ENCODE measurements at regions not wholly inside any gene's neighbourhood (a gene's known extent, or its start where the extent isn't known, plus 50 kb on each side); places are given as distances from the start of the nearest gene placed in this dataset.

- no peaks in the 10 kb centered on the region for H3K4me1 ChIP-seq (ENCODE audit: control insufficient read depth, insufficient read depth, low read length)
- no peaks in the 10 kb centered on the region for H3K36me3 ChIP-seq (ENCODE audit: control insufficient read depth in 2 of 2, insufficient read depth in 2 of 2, low read length in 1 of 2)
- H3K4me2 ChIP-seq (ENCODE audit: control insufficient read depth, insufficient read depth), result no peak overlapping the region
- DNase-seq (ENCODE audit: low read depth, low spot score), result no peak
- ChIA-PET CTCF (no interaction called here), SMC1A (ENCODE audit: uncharacterized antibody, unreplicated experiment) (no interaction called here), POLR2A (no interaction called here), RAD21 (ENCODE audit: unreplicated experiment) (no interaction called here)
- no peak overlapping the region for H2AFZ ChIP-seq (ENCODE audit: control insufficient read depth, low read depth, low read length)
- no peak for FAIRE-seq
- in situ Hi-C loops (cut with MboI) (no loop called here), intact Hi-C loops (cut with micrococcal nuclease; ENCODE audit: unreplicated experiment) (no loop called here)
- no peaks in the 10 kb centered on the region; a peak in 1 of 4 replicates for H3K27me3 ChIP-seq (replicated peaks in 1 of 2; ENCODE audit: control insufficient read depth in 2 of 2, insufficient read depth in 2 of 2, low read length in 1 of 2)
- H4K20me1 ChIP-seq (ENCODE audit: control insufficient read depth, insufficient read depth), result no peaks in the 10 kb centered on the region
- ATAC-seq, result no peak
- H3K4me3 ChIP-seq, result no peak overlapping the region
- no peaks in the 10 kb centered on the region for H3K79me2 ChIP-seq (ENCODE audit: control insufficient read depth, insufficient read depth, low read length)
- no peaks in the 10 kb centered on the region; the same call in 2 of the 3 replicates for H3K9me3 ChIP-seq (replicated peaks; ENCODE audit: control insufficient read depth, insufficient read depth, low read length)
- BruUV-seq (replicated peaks), result no TSS peak
- H3K27ac ChIP-seq (ENCODE audit: control insufficient read depth, insufficient read depth), result no peak overlapping the region
- 38% methylated on average over 1 of the region's 1 CpG for WGBS (ENCODE audit: insufficient coverage, insufficient replicate concordance, low lambda C conversion rate, missing lambda C conversion rate)
- H3K9ac ChIP-seq (ENCODE audit: control insufficient read depth, insufficient read depth, low read length), result no peak overlapping the region
- TF ChIP-seq MEF2A (IDR thresholded peaks at IDR 0.05; ENCODE audit: insufficient read depth, low read depth, low read length), result no peak
- TF ChIP-seq YY1 (IDR thresholded peaks at IDR 0.05; ENCODE audit: low read depth, low read length), result no peak
- TF ChIP-seq SIX5 (IDR thresholded peaks at IDR 0.05; ENCODE audit: low read depth, low read length, severe bottlenecking), result no peak
- TF ChIP-seq BHLHE40 (IDR thresholded peaks at IDR 0.05; ENCODE audit: borderline replicate concordance in 1 of 2, low read depth in 2 of 2, low read length in 1 of 2), result no peak
- no peak for TF ChIP-seq SMC3 (IDR thresholded peaks at IDR 0.05; ENCODE audit: borderline replicate concordance, low read length)
- no peak for TF ChIP-seq E4F1 (IDR thresholded peaks at IDR 0.05; ENCODE audit: borderline replicate concordance, partially characterized antibody)
- TF ChIP-seq ATF3 (IDR thresholded peaks at IDR 0.05; ENCODE audit: borderline replicate concordance, extremely low read depth, low read depth, low read length), result no peak
- TF ChIP-seq POLR2AphosphoS2 (IDR thresholded peaks at IDR 0.05; ENCODE audit: low read depth, low read length), result no peak
- no peak for TF ChIP-seq ESRRA (IDR thresholded peaks at IDR 0.05; ENCODE audit: low read length)
- no peak for TF ChIP-seq TBL1XR1 (IDR thresholded peaks at IDR 0.05; ENCODE audit: low read depth, low read length)
- TF ChIP-seq, protein P1, sequence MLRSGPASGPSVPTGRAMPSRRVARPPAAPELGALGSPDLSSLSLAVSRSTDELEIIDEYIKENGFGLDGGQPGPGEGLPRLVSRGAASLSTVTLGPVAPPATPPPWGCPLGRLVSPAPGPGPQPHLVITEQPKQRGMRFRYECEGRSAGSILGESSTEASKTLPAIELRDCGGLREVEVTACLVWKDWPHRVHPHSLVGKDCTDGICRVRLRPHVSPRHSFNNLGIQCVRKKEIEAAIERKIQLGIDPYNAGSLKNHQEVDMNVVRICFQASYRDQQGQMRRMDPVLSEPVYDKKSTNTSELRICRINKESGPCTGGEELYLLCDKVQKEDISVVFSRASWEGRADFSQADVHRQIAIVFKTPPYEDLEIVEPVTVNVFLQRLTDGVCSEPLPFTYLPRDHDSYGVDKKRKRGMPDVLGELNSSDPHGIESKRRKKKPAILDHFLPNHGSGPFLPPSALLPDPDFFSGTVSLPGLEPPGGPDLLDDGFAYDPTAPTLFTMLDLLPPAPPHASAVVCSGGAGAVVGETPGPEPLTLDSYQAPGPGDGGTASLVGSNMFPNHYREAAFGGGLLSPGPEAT (IDR thresholded peaks at IDR 0.05; ENCODE audit: low read depth), result no peak
- TF ChIP-seq, protein P2, sequence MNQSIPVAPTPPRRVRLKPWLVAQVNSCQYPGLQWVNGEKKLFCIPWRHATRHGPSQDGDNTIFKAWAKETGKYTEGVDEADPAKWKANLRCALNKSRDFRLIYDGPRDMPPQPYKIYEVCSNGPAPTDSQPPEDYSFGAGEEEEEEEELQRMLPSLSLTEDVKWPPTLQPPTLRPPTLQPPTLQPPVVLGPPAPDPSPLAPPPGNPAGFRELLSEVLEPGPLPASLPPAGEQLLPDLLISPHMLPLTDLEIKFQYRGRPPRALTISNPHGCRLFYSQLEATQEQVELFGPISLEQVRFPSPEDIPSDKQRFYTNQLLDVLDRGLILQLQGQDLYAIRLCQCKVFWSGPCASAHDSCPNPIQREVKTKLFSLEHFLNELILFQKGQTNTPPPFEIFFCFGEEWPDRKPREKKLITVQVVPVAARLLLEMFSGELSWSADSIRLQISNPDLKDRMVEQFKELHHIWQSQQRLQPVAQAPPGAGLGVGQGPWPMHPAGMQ (IDR thresholded peaks at IDR 0.05; ENCODE audit: borderline replicate concordance), result no peak
- TF ChIP-seq USF1 (IDR thresholded peaks at IDR 0.05; ENCODE audit: borderline replicate concordance, extremely low read length, insufficient read depth, low read depth, low read length), result no peak
- TF ChIP-seq, protein P3, sequence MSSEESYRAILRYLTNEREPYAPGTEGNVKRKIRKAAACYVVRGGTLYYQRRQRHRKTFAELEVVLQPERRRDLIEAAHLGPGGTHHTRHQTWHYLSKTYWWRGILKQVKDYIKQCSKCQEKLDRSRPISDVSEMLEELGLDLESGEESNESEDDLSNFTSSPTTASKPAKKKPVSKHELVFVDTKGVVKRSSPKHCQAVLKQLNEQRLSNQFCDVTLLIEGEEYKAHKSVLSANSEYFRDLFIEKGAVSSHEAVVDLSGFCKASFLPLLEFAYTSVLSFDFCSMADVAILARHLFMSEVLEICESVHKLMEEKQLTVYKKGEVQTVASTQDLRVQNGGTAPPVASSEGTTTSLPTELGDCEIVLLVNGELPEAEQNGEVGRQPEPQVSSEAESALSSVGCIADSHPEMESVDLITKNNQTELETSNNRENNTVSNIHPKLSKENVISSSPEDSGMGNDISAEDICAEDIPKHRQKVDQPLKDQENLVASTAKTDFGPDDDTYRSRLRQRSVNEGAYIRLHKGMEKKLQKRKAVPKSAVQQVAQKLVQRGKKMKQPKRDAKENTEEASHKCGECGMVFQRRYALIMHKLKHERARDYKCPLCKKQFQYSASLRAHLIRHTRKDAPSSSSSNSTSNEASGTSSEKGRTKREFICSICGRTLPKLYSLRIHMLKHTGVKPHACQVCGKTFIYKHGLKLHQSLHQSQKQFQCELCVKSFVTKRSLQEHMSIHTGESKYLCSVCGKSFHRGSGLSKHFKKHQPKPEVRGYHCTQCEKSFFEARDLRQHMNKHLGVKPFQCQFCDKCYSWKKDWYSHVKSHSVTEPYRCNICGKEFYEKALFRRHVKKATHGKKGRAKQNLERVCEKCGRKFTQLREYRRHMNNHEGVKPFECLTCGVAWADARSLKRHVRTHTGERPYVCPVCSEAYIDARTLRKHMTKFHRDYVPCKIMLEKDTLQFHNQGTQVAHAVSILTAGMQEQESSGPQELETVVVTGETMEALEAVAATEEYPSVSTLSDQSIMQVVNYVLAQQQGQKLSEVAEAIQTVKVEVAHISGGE (CRISPR knock-in tag; IDR thresholded peaks at IDR 0.05), result no peak
Measured at GRCh38 chr4:3850128-3850527, 83.9 kb downstream of the ADRA2C start.

Measured in GM12878 (cell line).